H1 (cell line): ENCODE measurements at regions not wholly inside any gene's neighbourhood (a gene's known extent, or its start where the extent isn't known, plus 50 kb on each side); places are given as distances from the start of the nearest gene placed in this dataset.

Source experiments
- BRCA1 ChIP-seq: IDR thresholded peaks from 2 replicates; pipeline ENCODE4 v1.6.1; 2012; ENCODE audit warnings: low read depth, low read length, improper control_type of control experiment
- CBX8 ChIP-seq: fragments of 300-800, 300-1000 bp; sonication (generic); IDR thresholded peaks from 2 replicates; pipeline ENCODE4 v1.7.1; 2016; ENCODE audit warnings: low read depth, low read length, borderline replicate concordance
- CREB1 ChIP-seq: IDR thresholded peaks from 2 replicates; pipeline ENCODE4 v1.6.1; 2012; ENCODE audit warnings: inconsistent platforms

GRCh38 chr16:51986301-51986700, 560.6 kb downstream of the TOX3 start (continued):
- TF ChIP-seq CBX8 (no peak), BRCA1 (no peak), CREB1 (no peak)
